ENCODE measurements at regions not wholly inside any gene's neighbourhood (a gene's known extent, or its start where the extent isn't known, plus 50 kb on each side); places are given as distances from the start of the nearest gene placed in this dataset.

DNA sequence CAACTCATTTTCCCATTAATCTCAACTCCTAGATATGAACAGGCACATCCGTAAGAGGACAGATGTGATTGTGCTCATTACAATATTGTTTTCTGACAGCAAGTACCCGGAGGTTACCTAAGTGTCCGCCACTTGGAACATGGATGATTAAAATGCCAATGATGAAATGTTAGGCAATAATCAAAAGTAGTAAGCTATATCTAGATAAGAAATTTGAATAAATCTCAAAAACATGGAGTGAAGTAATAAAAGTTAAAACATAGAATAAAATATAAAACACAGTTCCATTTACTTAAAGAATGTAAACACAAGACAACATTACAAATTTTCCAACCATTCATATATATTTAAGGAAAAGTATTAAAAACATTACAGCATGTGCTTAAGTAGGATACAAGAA lies 59.2 kb upstream of the LY86 start:
- no peak for TF ChIP-seq FOS (IDR thresholded peaks at IDR 0.05; ENCODE audit: borderline replicate concordance, insufficient read depth, low read length)
- TF ChIP-seq, protein P1, sequence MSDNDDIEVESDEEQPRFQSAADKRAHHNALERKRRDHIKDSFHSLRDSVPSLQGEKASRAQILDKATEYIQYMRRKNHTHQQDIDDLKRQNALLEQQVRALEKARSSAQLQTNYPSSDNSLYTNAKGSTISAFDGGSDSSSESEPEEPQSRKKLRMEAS (IDR thresholded peaks at IDR 0.05; ENCODE audit: insufficient read depth, insufficient read length), result no peak
- TF ChIP-seq EZH2 (IDR thresholded peaks at IDR 0.05; ENCODE audit: borderline replicate concordance, low read depth, low read length, severe bottlenecking), result no peak
- no peak for TF ChIP-seq POLR2AphosphoS5 (IDR thresholded peaks at IDR 0.05; ENCODE audit: insufficient read depth, low read depth, low read length)
- TF ChIP-seq JUN (IDR thresholded peaks at IDR 0.05; ENCODE audit: borderline replicate concordance, insufficient read depth, insufficient read length, low read depth), result no peak
- TF ChIP-seq, protein P2, sequence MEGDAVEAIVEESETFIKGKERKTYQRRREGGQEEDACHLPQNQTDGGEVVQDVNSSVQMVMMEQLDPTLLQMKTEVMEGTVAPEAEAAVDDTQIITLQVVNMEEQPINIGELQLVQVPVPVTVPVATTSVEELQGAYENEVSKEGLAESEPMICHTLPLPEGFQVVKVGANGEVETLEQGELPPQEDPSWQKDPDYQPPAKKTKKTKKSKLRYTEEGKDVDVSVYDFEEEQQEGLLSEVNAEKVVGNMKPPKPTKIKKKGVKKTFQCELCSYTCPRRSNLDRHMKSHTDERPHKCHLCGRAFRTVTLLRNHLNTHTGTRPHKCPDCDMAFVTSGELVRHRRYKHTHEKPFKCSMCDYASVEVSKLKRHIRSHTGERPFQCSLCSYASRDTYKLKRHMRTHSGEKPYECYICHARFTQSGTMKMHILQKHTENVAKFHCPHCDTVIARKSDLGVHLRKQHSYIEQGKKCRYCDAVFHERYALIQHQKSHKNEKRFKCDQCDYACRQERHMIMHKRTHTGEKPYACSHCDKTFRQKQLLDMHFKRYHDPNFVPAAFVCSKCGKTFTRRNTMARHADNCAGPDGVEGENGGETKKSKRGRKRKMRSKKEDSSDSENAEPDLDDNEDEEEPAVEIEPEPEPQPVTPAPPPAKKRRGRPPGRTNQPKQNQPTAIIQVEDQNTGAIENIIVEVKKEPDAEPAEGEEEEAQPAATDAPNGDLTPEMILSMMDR (IDR thresholded peaks at IDR 0.05; ENCODE audit: extremely low read depth in 1 of 2, insufficient read depth in 1 of 2, low read depth in 1 of 2, low read length in 2 of 2), result no peak
- no peak for TF ChIP-seq GATA2 (IDR thresholded peaks at IDR 0.05; ENCODE audit: insufficient read depth, insufficient read length, low read depth, low read length)
- TF ChIP-seq MYC (IDR thresholded peaks at IDR 0.05; ENCODE audit: low read depth, low read length), result no peak
- TF ChIP-seq POLR2A (IDR thresholded peaks at IDR 0.05; ENCODE audit: low read depth, low read length), result no peak
- intact Hi-C loops (cut with micrococcal nuclease), result no loop called here
- dilution Hi-C loops (cut with MboI; ENCODE audit: extremely low pct_ligation_motif_present, low sequenced_read_pairs), result no loop called here
- Histone ChIP-seq H3K27ac (ENCODE audit: insufficient read depth, low read depth, low read length) (no peak overlapping the region), H3K4me3 (replicated peaks in 1 of 3; ENCODE audit: insufficient read depth in 1 of 3, low read depth in 1 of 3, low read length in 3 of 3) (no peak overlapping the region), H2AFZ (ENCODE audit: low read depth, low read length) (no peak overlapping the region), H3K9me3 (replicated peaks; ENCODE audit: control insufficient read depth, insufficient read depth, low read length) (no peaks in the 10 kb centered on the region), H3K79me2 (ENCODE audit: control insufficient read depth, insufficient read depth, low read length) (no peaks in the 10 kb centered on the region), H4K20me1 (replicated peaks; ENCODE audit: control insufficient read depth, extremely low read depth, insufficient read depth, low read length) (no peaks in the 10 kb centered on the region), H3K4me2 (ENCODE audit: insufficient read depth, low read length) (no peak overlapping the region), H3K27me3 (ENCODE audit: control insufficient read depth in 2 of 2, insufficient read depth in 2 of 2, low read length in 2 of 2) (no peaks in the 10 kb centered on the region), H3K9ac (replicated peaks; ENCODE audit: extremely low read depth, insufficient read depth, low read length) (no peak overlapping the region), H3K36me3 (ENCODE audit: control insufficient read depth in 2 of 2, extremely low read depth in 1 of 2, insufficient read depth in 2 of 2, low read length in 2 of 2) (no peaks in the 10 kb centered on the region), H3K9me1 (replicated peaks; ENCODE audit: control insufficient read depth, extremely low read depth, insufficient read depth, low read length) (no peaks in the 10 kb centered on the region), H3K4me1 (ENCODE audit: control insufficient read depth, extremely low read depth, insufficient read depth, low read length) (no peaks in the 10 kb centered on the region)
- ChIA-PET CTCF (interaction anchor here (3.9 kb wide), 1 partner anchor 18 kb away, joined by 13 read pairs; no protein-coding TSS in a partner anchor), POLR2A (interaction anchor here (0.6 kb wide), 1 partner anchor 9 kb away, joined by 3 read pairs; no protein-coding TSS in a partner anchor)
- BruUV-seq (replicated peaks), result no TSS peak
- DNase-seq (ENCODE audit: low read depth, low spot score) (no peak), FAIRE-seq (no peak)

Measured in endothelial cell of umbilical vein (primary cell).